Neural progenitor cell (in vitro differentiated cells): ENCODE measurements at regions not wholly inside any gene's neighbourhood (a gene's known extent, or its start where the extent isn't known, plus 50 kb on each side); places are given as distances from the start of the nearest gene placed in this dataset.

Experiments used
- DNase-seq: peaks from one replicate; pipeline ENCODE4 v3.0.0-alpha.2; 2016; ENCODE audit warnings: low spot score
- H2AFZ ChIP-seq: fragments of 200-600 bp; sonication (generic); replicated peaks from 2 replicates; pipeline ENCODE4 v1.6.1; 2016; ENCODE audit warnings: antibody characterized with exemption
- H3F3A ChIP-seq: fragments of 200-600 bp; sonication (generic); 2 replicates; pipeline ENCODE4 v1.6.1; 2016; ENCODE audit warnings: antibody characterized with exemption, low read depth
- H3K27ac ChIP-seq: fragments of 200-600 bp; sonication (generic); 2 replicates; pipeline ENCODE4 v1.5.1; 2016; ENCODE audit warnings: mild to moderate bottlenecking
- H3K27me3 ChIP-seq: fragments of 200-600 bp; sonication (generic); 2 replicates; pipeline ENCODE4 v1.6.1; 2016; ENCODE audit warnings: mild to moderate bottlenecking, moderate library complexity
- H3K36me3 ChIP-seq: fragments of 200-600 bp; sonication (generic); 2 replicates; pipeline ENCODE4 v1.5.1; 2016
- H3K4me1 ChIP-seq: fragments of 200-600 bp; sonication (generic); 2 replicates; pipeline ENCODE4 v1.6.1; 2016; ENCODE audit warnings: mixed run types
- H3K4me2 ChIP-seq: fragments of 200-600 bp; sonication (generic); 2 replicates; pipeline ENCODE4 v1.6.1; 2016
- H3K4me3 ChIP-seq: fragments of 200-600 bp; sonication (generic); 2 replicates; pipeline ENCODE4 v1.5.1; 2016
- H3K79me2 ChIP-seq: fragments of 200-600 bp; sonication (generic); 2 replicates; pipeline ENCODE4 v1.6.1; 2016; ENCODE audit warnings: low read depth
- H3K9ac ChIP-seq: fragments of 200-600 bp; sonication (generic); 2 replicates; pipeline ENCODE4 v1.6.1; 2016
- H3K9me3 ChIP-seq: fragments of 200-600 bp; sonication (generic); 2 replicates; pipeline ENCODE4 v1.5.1; 2016; ENCODE audit warnings: low read depth
- H4K20me1 ChIP-seq: fragments of 200-600 bp; sonication (generic); 2 replicates; pipeline ENCODE4 v1.6.1; 2016; ENCODE audit warnings: low read depth
- H3K27ac Mint-ChIP-seq: 3 replicates; pipeline ENCODE4 v1.8.0; 2021; ENCODE audit warnings: mixed read lengths
- H3K27me3 Mint-ChIP-seq: 2 replicates; pipeline ENCODE4 v1.8.0; 2022; ENCODE audit warnings: low read depth, mild to moderate bottlenecking, inconsistent platforms, moderate library complexity, mixed read lengths; ENCODE audit not compliant: insufficient read depth
- H3K36me3 Mint-ChIP-seq: 3 replicates; pipeline ENCODE4 v1.8.0; 2021; ENCODE audit warnings: mixed read lengths
- H3K4me1 Mint-ChIP-seq: 3 replicates; pipeline ENCODE4 v1.8.0; 2021; ENCODE audit warnings: mixed read lengths
- H3K4me3 Mint-ChIP-seq: 3 replicates; pipeline ENCODE4 v1.8.0; 2021; ENCODE audit warnings: mild to moderate bottlenecking, moderate library complexity, mixed read lengths
- H3K9me3 Mint-ChIP-seq: 3 replicates; pipeline ENCODE4 v1.8.0; 2020; ENCODE audit warnings: mixed read lengths
- CTCF ChIP-seq: fragments of 200-600 bp; sonication (generic); IDR thresholded peaks from 2 replicates; pipeline ENCODE4 v1.5.1; 2017; ENCODE audit warnings: antibody characterized with exemption, mild to moderate bottlenecking
- EZH2 ChIP-seq: fragments of 200-600 bp; sonication (generic); IDR thresholded peaks from 2 replicates; pipeline ENCODE4 v1.6.1; 2017; ENCODE audit warnings: antibody characterized with exemption, mild to moderate bottlenecking, moderate library complexity
- EZH2phosphoT487 ChIP-seq: fragments of 200-600 bp; sonication (generic); IDR thresholded peaks from 2 replicates; pipeline ENCODE4 v1.6.1; 2017; ENCODE audit warnings: antibody characterized with exemption

GRCh38 chr1:219744652-219745469 lies 132.0 kb upstream of the ZC3H11B start:
- Histone ChIP-seq H3K9me3 (no peaks in the 10 kb centered on the region), H2AFZ (no peak overlapping the region), H3K36me3 (no peaks in the 10 kb centered on the region), H3K4me3 (no peak overlapping the region), H3K4me2 (no peak overlapping the region), H3K9ac (no peak overlapping the region), H3K4me1 (no peaks in the 10 kb centered on the region), H3F3A (no peaks in the 10 kb centered on the region), H3K27ac (no peak overlapping the region), H3K27me3 (no peaks in the 10 kb centered on the region), H3K79me2 (no peaks in the 10 kb centered on the region), H4K20me1 (no peaks in the 10 kb centered on the region)
- Mint-ChIP-seq H3K4me3 (no peak overlapping the region), H3K27me3 (no peaks in the 10 kb centered on the region), H3K36me3 (no peaks in the 10 kb centered on the region), H3K27ac (no peak overlapping the region), H3K4me1 (peaks cover 21% of the 10 kb centered on the region), H3K9me3 (no peaks in the 10 kb centered on the region)
- no peak for DNase-seq
- no peak for TF ChIP-seq EZH2phosphoT487
- no peak for TF ChIP-seq EZH2

- Mint-ChIP-seq H3K27me3 (peaks cover 4% of the 10 kb centered on the region), H3K36me3 (no peaks in the 10 kb centered on the region), H3K9me3 (peaks cover 3% of the 10 kb centered on the region), H3K27ac (no peak overlapping the region), H3K4me1 (peaks cover 9% of the 10 kb centered on the region), H3K4me3 (no peak overlapping the region)
- no peaks in the 10 kb centered on the region for H3K79me2 ChIP-seq
- no peak for DNase-seq
- no peaks in the 10 kb centered on the region for H3K9me3 ChIP-seq
- no peak overlapping the region for H3K4me2 ChIP-seq
- H3K9ac ChIP-seq: no peak overlapping the region
- no peaks in the 10 kb centered on the region for H3K4me1 ChIP-seq
- TF ChIP-seq CTCF (no peak), EZH2 (no peak), EZH2phosphoT487 (no peak)
- H3K36me3 ChIP-seq: no peaks in the 10 kb centered on the region
- no peak overlapping the region for H3K4me3 ChIP-seq
- H3K27me3 ChIP-seq: no peaks in the 10 kb centered on the region
- no peak overlapping the region for H2AFZ ChIP-seq
- H3F3A ChIP-seq: no peaks in the 10 kb centered on the region
- no peak overlapping the region for H3K27ac ChIP-seq
- H4K20me1 ChIP-seq: no peaks in the 10 kb centered on the region
These were observed 128.4 kb upstream of the ZC3H11B start for GRCh38 chr1:219741011-219741970.

GRCh38 chr1:219733511-219734174 lies 120.7 kb upstream of the ZC3H11B start:
- H3K36me3 Mint-ChIP-seq: no peaks in the 10 kb centered on the region
- no peaks in the 10 kb centered on the region for H4K20me1 ChIP-seq
- no peaks in the 10 kb centered on the region for H3K36me3 ChIP-seq

More at GRCh38 chr1:219733511-219734174, 120.7 kb upstream of the ZC3H11B start:
- H3K4me3 Mint-ChIP-seq: no peak overlapping the region
- no peaks in the 10 kb centered on the region for H3K79me2 ChIP-seq
- no peak overlapping the region for H3K27ac ChIP-seq
- H3K27me3 ChIP-seq: no peaks in the 10 kb centered on the region
- no peaks in the 10 kb centered on the region for H3K4me1 ChIP-seq
- no peak overlapping the region for H3K4me2 ChIP-seq
- H3K4me1 Mint-ChIP-seq: peaks cover 12% of the 10 kb centered on the region
- H3K9me3 ChIP-seq: no peaks in the 10 kb centered on the region
- H3K9me3 Mint-ChIP-seq: peaks cover 14% of the 10 kb centered on the region
- TF ChIP-seq EZH2phosphoT487 (no peak), EZH2 (no peak), CTCF (no peak)
- H2AFZ ChIP-seq: no peak overlapping the region
- H3K27me3 Mint-ChIP-seq: peaks cover 8% of the 10 kb centered on the region
- H3K4me3 ChIP-seq: no peak overlapping the region
- H3F3A ChIP-seq: no peaks in the 10 kb centered on the region
- no peak for DNase-seq
- H3K27ac Mint-ChIP-seq: no peak overlapping the region
- no peak overlapping the region for H3K9ac ChIP-seq
